ENCODE measurements at regions not wholly inside any gene's neighbourhood (a gene's known extent, or its start where the extent isn't known, plus 50 kb on each side); places are given as distances from the start of the nearest gene placed in this dataset.

DNA sequence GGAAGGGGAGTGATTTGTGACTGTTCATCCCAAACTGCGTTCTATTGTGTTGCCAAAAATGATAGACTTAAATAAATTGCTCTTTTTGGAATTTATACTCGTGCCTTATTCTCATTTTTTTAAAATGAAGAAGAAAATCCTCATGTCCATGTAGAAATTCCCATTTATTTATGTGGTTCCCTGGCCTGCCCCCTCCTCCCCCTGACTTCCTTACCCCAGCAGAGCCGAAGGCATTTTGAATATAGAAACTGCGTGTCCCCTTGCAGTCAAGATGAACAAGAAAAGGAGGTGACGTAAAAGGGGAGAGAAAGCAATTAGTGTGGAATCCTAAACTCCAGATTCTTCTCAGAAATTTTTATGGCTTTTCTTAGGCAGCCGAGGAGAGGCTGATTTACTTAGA is 126.1 kb downstream of the FAM204A start:
- no peak for DNase-seq (ENCODE audit: low spot score in 2 of 2, unreplicated experiment in 2 of 2)
- Mint-ChIP-seq H3K4me1 (peaks cover 16% of the 10 kb centered on the region), H3K4me3 (no peak overlapping the region), H3K9me3 (no peaks in the 10 kb centered on the region), H3K36me3 (no peaks in the 10 kb centered on the region), H3K27me3 (ENCODE audit: low read depth) (peaks cover 11% of the 10 kb centered on the region), H3K27ac (no peak overlapping the region)
- TF ChIP-seq, protein P1, sequence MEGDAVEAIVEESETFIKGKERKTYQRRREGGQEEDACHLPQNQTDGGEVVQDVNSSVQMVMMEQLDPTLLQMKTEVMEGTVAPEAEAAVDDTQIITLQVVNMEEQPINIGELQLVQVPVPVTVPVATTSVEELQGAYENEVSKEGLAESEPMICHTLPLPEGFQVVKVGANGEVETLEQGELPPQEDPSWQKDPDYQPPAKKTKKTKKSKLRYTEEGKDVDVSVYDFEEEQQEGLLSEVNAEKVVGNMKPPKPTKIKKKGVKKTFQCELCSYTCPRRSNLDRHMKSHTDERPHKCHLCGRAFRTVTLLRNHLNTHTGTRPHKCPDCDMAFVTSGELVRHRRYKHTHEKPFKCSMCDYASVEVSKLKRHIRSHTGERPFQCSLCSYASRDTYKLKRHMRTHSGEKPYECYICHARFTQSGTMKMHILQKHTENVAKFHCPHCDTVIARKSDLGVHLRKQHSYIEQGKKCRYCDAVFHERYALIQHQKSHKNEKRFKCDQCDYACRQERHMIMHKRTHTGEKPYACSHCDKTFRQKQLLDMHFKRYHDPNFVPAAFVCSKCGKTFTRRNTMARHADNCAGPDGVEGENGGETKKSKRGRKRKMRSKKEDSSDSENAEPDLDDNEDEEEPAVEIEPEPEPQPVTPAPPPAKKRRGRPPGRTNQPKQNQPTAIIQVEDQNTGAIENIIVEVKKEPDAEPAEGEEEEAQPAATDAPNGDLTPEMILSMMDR (IDR thresholded peaks at IDR 0.05; ENCODE audit: unreplicated experiment), result no peak

GRCh38 chr10:118214776-118215175 is 127.3 kb downstream of the FAM204A start:
- Mint-ChIP-seq H3K9me3 (no peaks in the 10 kb centered on the region), H3K27ac (no peak overlapping the region), H3K27me3 (ENCODE audit: low read depth) (peaks cover 7% of the 10 kb centered on the region), H3K4me1 (peaks cover 16% of the 10 kb centered on the region), H3K36me3 (no peaks in the 10 kb centered on the region), H3K4me3 (no peak overlapping the region)
- no peak for DNase-seq (ENCODE audit: low spot score in 2 of 2, unreplicated experiment in 2 of 2)
- TF ChIP-seq, protein P1 (IDR thresholded peaks at IDR 0.05; ENCODE audit: unreplicated experiment), result no peak

DNA sequence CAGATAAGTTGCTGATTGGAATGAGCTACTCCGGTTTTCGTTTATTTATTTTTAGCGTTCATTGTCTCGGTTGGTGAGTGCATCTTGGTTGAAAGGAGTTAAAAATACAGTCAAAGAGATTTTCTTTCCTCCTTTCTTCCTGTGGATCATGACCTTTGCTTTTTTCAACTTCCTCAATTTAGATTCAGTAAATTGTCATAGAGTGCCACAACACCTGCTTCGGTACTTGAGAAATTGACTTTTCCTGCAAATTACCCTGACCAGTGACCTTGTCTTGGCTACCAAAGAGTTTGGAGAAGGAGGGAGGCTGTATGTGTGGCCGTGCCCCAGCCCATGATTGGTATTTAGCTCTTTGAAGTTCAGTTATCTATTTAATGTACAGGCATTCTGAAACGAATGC is 128.7 kb downstream of the FAM204A start:
- no peak overlapping the region for H3K27ac Mint-ChIP-seq
- TF ChIP-seq, protein P1 (IDR thresholded peaks at IDR 0.05; ENCODE audit: unreplicated experiment), result no peak
- H3K4me1 Mint-ChIP-seq, result peaks cover 16% of the 10 kb centered on the region
- no peaks in the 10 kb centered on the region for H3K36me3 Mint-ChIP-seq
- no peak for DNase-seq (ENCODE audit: low spot score in 2 of 2, unreplicated experiment in 2 of 2)
- no peaks in the 10 kb centered on the region for H3K9me3 Mint-ChIP-seq
- no peak overlapping the region for H3K4me3 Mint-ChIP-seq
- peaks cover 10% of the 10 kb centered on the region for H3K27me3 Mint-ChIP-seq (ENCODE audit: low read depth)

- H3K27ac Mint-ChIP-seq, result no peak overlapping the region
- no peaks in the 10 kb centered on the region for H3K4me1 Mint-ChIP-seq
- H3K9me3 Mint-ChIP-seq, result peaks cover 2% of the 10 kb centered on the region
- TF ChIP-seq, protein P1 (IDR thresholded peaks at IDR 0.05; ENCODE audit: unreplicated experiment), result no peak
- no peaks in the 10 kb centered on the region for H3K36me3 Mint-ChIP-seq
- no peak for DNase-seq (ENCODE audit: low spot score in 2 of 2, unreplicated experiment in 2 of 2)
- H3K27me3 Mint-ChIP-seq (ENCODE audit: low read depth), result peaks cover 15% of the 10 kb centered on the region
- H3K4me3 Mint-ChIP-seq, result no peak overlapping the region
These were observed 131.8 kb downstream of the FAM204A start for GRCh38 chr10:118210276-118210675.

DNA sequence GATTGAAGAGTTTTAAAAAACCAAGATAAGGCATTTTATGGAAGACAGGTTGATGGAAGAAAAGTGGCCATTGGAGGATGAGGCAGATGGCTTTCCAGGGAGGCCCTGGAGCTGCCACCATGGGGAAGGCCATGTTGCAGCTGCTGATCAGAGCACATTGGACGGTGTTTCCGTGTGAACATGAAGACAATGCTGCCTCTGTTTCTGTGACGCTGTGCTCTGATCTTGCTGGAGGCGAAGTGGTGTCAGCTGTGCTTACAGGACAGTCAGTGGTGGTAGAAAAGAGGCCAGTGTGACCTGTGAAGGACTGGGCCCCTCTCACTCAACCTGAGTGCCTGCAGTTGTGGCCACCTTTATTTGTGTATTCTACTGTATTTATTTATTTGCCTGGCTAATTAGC is 132.9 kb downstream of the FAM204A start:
- H3K4me1 Mint-ChIP-seq, result no peaks in the 10 kb centered on the region
- peaks cover 25% of the 10 kb centered on the region for H3K27me3 Mint-ChIP-seq (ENCODE audit: low read depth)
- DNase-seq (ENCODE audit: low spot score in 2 of 2, unreplicated experiment in 2 of 2), result no peak
- TF ChIP-seq, protein P1 (IDR thresholded peaks at IDR 0.05; ENCODE audit: unreplicated experiment), result no peak
- no peaks in the 10 kb centered on the region for H3K36me3 Mint-ChIP-seq
- H3K9me3 Mint-ChIP-seq, result peaks cover 7% of the 10 kb centered on the region
- H3K4me3 Mint-ChIP-seq, result no peak overlapping the region
- H3K27ac Mint-ChIP-seq, result no peak overlapping the region

GRCh38 chr10:118207470-118208007 is 134.6 kb downstream of the FAM204A start:
- H3K4me1 Mint-ChIP-seq, result no peaks in the 10 kb centered on the region
- H3K27me3 Mint-ChIP-seq (ENCODE audit: low read depth), result peaks cover 32% of the 10 kb centered on the region
- DNase-seq (ENCODE audit: low spot score in 2 of 2, unreplicated experiment in 2 of 2), result no peak
- peaks cover 7% of the 10 kb centered on the region for H3K9me3 Mint-ChIP-seq
- H3K27ac Mint-ChIP-seq, result no peak overlapping the region
- no peak overlapping the region for H3K4me3 Mint-ChIP-seq
- no peaks in the 10 kb centered on the region for H3K36me3 Mint-ChIP-seq
- TF ChIP-seq, protein P1 (IDR thresholded peaks at IDR 0.05; ENCODE audit: unreplicated experiment), result no peak
